Endothelial cell of hepatic sinusoid (primary cell): ENCODE measurements at regions not wholly inside any gene's neighbourhood (a gene's known extent, or its start where the extent isn't known, plus 50 kb on each side); places are given as distances from the start of the nearest gene placed in this dataset.
"Not testable (repeated sequence)": the region's sequence is repeated elsewhere in the genome, so short reads cannot be mapped to it uniquely, and the experiment has no call there.

Experiments used
- in situ Hi-C: cut with HindIII; loops from 2 replicates; pipeline ENCODE4 v1.10.0; 2017; ENCODE audit warnings: low sequenced_read_pairs

GRCh38 chr6:132061381-132061780 is 110.2 kb upstream of the CCN2 start:
- in situ Hi-C loops, result loop anchor here (5.0 kb wide), 1 partner anchor 84 kb away; no protein-coding TSS in a partner anchor

DNA sequence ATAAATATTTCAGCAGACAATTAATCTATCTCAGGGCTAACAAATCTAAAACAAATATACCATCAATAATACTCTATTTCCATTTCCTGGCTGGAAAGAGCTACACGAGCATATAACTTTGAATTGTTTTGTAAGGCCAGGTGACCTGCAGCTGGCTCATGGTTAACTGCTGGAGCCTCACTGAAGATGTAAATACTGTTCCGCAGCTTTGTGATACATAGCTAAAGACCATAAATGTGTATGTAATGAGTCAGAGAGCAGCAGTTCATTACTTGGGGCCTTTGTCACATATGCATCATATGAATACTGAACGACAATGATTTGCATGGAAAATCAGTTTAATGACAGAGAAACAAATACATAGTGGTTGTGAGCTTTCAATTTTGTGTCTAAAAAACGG is 109.4 kb upstream of the CCN2 start:
- in situ Hi-C loops, result loop anchor here (5.0 kb wide), 1 partner anchor 83 kb away; no protein-coding TSS in a partner anchor

GRCh38 chr6:132058975-132059374 is 107.8 kb upstream of the CCN2 start:
- in situ Hi-C loops, result no loop called here

DNA sequence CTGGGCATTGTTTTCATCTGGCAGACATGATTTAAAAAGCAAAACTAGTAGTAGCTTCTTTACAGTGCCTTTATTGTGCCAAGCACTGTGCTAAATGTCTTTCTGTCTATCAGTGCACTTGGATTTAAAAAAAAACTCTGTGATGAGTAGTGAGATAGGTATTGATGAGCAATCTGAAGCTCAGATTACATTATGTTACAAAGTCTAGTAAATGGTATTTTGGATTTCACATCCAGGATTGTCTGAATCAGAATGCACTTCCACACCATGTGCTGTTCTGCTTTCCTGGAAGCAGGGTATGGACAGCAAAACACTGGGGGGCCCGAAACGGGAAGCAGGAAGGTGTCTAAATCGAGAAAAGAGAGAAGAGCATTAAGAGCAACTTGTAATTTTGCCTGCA is 103.4 kb upstream of the CCN2 start:
- in situ Hi-C loops, result no loop called here

DNA sequence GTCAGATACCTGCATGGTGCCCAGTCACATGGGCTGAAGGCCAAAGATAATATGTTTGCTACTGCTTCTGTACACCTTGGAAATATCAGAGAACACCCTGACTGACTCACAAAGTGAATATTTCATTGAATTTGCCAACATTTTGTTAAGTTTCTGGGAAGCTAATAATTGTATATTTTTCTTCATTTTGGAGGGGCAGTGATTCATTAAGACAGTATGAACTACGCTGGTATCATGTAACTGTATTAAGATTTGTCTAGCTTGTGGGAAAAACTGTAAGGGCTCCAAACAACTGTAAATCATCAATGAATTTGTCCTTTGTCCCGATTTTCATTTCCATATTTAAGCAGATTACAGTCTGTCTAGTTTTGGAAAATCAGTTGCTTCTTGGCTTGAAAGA is 102.3 kb upstream of the CCN2 start:
- in situ Hi-C loops, result no loop called here

DNA sequence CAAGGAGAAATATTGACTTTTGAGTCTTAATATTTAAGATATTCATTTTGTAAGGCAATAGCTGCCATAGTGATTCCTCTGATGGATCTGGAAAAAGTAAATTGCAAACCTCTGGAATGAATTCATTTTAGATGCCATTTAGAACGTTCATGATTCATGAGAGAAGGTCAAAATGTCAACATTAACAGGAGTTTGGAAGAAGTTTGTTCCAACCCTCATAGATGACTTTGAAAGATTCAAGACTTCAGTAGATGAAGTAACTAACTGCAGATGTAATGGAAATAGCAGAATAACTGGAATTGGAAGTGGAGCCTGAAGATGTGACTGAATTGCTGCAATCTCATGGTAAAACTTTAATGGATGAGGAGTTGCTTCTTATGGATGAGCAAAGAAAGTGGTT is 100.9 kb upstream of the CCN2 start:
- in situ Hi-C loops, result no loop called here

DNA sequence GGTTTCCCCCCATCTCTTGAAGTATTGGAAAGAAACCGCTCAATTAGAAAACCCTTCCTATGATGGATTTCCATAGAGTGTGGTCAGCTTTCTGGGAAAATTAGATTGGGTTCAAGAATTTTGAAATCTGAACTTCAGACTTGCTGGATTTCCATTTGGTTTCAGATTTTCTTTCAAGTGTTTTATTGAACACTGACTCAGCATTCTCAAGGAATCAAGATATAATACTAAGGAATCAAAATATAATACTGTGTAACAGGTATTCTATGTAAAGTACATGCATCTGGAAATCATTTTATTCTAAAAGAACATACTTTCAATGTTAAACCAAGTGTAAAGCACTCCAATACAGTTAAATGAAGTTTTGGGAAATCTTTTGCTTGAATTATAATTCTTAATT is 94.7 kb upstream of the CCN2 start:
- in situ Hi-C loops, result no loop called here

DNA sequence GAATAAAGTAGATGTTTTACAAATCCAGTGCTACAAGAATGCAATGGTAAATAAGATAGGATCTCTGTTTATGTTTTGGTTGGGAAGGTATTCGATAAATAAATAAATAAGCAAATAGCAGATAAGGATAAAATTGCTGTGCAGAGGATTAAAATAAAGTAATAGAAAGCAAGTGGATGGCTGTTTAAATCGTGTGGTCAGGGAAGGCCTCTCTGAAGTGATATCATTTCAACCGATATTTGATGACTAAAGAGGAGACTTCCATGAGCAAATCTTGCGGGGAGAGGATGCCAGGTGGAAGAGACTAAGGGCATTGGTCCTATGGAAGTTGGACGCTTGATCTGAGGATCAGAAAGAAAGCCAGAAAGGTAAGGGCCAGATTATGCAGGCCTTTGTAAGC is 92.0 kb upstream of the CCN2 start:
- in situ Hi-C loops, result no loop called here

- in situ Hi-C loops, result no loop called here
Measured at GRCh38 chr6:132041706-132042105, 90.5 kb upstream of the CCN2 start.

DNA sequence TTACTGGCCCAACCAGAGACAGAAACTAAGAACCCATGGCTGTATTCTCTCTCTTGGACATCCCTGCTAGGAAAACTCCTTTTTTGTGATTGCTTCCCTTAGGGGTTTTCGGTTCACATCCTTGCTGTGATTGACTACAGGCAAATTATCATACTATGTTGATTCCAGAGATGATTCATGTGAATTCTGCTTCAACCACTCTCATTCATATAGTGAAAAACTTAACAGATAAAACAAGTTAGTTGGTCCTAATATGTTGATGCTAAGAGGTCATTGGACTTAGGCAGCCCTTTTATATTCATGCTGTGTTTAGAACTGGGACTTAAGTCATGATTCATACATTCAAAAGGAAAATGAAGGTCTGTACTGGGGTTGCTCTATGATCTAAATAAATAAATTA is 76.9 kb upstream of the CCN2 start:
- in situ Hi-C loops, result no loop called here

GRCh38 chr6:132025468-132025867 is 74.3 kb upstream of the CCN2 start:
- in situ Hi-C loops, result no loop called here

DNA sequence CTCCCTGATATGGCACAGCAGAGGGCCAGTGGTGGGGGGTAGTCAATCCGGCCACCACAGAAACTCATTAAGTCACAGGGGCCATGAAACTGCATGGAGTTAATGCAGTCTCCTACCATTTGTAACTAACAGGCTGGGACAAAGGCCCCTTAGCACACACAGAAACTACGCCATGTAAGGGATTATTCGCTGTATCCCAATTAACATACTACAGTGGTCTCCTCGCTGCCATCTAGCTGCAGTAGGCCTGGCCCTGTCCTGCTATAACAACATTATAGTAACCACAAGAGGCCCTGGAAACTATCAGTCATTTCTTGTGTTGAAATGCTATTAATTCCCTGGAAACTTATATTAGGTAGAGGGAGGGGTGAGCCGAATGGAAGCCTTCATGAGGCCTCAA is 72.3 kb upstream of the CCN2 start:
- in situ Hi-C loops, result no loop called here

DNA sequence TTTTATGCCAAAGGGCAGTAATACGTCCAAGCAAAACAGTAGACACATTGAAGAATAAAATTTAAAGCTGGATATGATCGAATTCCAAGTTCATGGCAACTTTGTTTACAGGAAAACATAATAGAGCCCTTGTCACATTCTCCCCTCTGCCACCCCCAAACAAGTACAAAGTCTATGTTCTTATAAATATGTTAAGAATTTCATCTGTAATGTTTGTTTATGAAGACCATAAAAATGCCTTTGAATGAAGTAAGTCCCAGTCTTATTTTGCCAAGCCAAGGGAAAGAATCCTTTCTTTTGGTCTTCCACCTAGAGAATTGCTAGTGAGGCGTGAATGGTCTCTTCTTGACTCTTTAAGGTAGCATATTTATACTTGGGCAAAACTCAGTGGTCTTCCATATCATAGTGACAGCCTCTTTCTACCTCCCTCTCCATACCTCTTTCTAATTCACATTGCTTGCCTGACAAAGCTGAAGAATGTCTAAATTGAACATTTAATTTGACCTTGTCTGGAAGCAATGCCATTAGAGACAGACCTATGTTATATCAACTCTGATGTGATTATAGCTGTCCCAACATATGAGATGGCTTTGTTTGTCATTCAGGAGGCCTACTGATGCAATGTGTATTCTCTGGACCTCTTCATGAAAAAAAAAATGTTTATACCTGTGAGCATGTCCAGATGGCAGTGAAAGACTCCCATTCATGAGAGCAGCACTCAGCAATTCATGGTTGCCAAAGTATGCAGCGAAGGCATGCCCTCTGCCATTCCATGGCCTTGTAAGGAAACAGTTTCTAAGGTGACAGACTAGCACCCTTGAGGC is 70.6 kb upstream of the CCN2 start:
- in situ Hi-C loops, result no loop called here

GRCh38 chr6:132020918-132021317 is 69.7 kb upstream of the CCN2 start:
- in situ Hi-C loops, result not testable (repeated sequence)

DNA sequence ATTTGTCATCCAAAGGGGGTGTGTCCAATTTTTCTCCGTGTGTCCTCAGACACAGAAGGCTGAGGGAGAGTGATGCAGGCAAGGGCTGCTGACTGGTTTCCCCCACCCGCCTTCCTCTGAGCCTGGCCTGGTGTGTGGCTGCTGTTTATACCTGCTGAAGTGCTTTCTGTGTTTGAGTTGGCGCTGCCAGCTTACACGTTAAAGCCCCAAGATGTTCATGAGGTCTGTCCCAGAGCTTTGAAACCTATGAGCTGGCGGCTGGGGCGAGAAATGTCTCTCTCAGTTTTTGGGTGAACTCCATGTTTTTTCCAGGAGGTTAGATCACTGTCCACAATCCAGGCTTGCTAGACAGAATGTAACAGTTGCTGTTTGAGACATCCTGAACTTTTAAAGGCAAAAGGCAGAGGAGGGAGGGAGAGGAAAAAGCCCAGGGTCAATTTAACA is 69.0 kb upstream of the CCN2 start:
- in situ Hi-C loops, result no loop called here

- in situ Hi-C loops, result no loop called here
Measured at GRCh38 chr6:132019586-132019985, 68.4 kb upstream of the CCN2 start.

- in situ Hi-C loops, result no loop called here
Measured at GRCh38 chr6:132017942-132018341, 66.8 kb upstream of the CCN2 start.

DNA sequence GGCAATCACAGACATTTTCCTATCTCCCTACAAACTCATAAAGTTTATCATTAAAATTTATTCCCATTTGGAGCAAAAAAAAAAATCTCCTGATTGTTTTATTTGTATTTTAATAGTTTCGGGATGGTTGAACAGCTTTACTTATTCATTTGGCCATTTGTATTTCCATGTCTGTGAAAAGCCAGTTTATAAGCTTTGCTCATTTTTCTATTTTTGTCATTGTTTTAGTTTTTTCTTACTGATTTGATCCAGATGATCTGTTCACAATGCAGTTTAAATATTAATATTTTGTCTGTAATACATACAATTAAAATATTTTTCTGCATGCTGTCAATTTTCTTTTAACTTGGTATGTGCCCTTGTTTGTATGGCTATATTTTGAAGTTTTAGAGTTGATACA is 65.2 kb upstream of the CCN2 start:
- in situ Hi-C loops, result no loop called here

DNA sequence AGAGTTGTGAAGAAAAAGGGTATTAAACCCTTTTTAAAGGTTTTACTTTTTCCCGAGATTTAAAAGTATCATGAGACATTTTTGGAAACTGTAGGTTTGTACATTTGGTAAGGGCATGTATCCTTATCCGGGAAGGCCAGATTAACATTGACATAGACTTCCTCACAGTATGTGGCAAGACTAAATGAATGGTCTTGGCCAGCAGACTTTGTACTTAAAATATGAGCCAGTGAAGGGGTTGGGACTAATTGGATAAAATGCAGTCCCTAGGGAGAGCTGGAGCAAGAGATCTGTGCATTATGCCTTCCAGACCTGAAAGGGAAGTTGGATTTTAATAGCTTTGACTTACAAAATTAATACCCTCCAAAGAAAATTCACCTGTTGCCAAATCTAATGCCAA is 60.4 kb upstream of the CCN2 start:
- in situ Hi-C loops, result loop anchor here (5.0 kb wide), 1 partner anchor 74 kb away; no protein-coding TSS in a partner anchor

GRCh38 chr6:132009175-132009574 is 58.0 kb upstream of the CCN2 start:
- in situ Hi-C loops, result no loop called here

DNA sequence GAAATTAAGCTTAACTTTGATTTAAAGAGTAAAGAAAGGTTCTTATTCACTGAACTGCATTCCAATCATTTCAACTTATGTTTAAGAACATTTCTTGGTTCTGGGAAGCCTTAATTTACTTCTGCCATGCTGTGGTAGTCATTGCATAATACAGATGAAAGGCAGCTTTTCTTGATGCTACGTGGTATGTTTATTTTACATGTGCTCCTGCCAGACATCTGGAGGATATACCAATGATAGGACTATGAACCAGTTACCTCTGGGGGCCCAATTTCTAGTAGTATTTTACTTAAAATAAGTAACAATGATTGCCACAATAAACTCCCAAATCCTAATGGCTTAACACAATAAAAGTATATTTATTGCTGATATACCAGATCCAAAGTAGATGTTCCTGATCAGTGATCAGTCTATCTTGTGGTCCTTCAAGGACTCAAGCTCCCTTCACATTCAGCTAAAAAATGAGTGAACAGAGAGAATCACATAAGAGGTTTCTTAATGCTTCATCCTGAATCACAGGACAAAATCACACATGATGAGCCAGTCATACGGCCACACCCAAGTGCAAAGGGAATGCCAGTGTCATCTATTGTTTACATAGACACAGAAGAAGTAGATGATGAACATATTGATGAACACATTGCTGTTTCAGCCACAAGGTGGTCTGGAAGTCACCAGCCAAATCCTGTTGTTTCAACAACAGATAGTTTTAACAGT is 56.5 kb upstream of the CCN2 start:
- in situ Hi-C loops, result no loop called here

DNA sequence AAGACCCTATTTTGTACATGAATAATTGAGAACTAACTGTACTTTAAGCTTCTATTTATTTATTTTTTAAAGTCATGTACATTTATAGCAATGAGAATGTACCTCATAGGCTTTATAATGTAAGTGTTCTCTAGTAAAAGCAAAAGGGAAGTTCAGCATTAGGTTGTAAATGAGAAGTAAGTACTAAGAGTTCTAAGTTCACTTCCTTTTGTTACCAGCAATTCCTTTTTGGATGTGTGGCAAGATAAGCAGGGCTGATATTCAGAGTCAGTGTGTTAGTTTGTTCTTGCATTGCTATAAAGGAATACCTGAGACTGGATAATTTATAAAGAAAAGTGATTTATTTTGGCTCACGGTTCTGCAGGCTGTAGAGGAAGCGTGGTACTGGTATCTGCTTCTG is 54.0 kb upstream of the CCN2 start:
- in situ Hi-C loops, result no loop called here
